Ishikawa (cell line): ENCODE measurements at regions not wholly inside any gene's neighbourhood (a gene's known extent, or its start where the extent isn't known, plus 50 kb on each side); places are given as distances from the start of the nearest gene placed in this dataset.

Experiments used
- EGR1 ChIP-seq: IDR thresholded peaks from 2 replicates; pipeline ENCODE4 v1.6.1; 2012
- NFIC ChIP-seq: IDR thresholded peaks from 2 replicates; pipeline ENCODE4 v1.6.1; 2012
- RAD21 ChIP-seq: IDR thresholded peaks from 2 replicates; pipeline ENCODE4 v1.6.1; 2012; ENCODE audit warnings: low read depth
- TAF1 ChIP-seq: IDR thresholded peaks from 2 replicates; pipeline ENCODE4 v1.6.1; 2012; ENCODE audit warnings: low read depth, mild to moderate bottlenecking

DNA sequence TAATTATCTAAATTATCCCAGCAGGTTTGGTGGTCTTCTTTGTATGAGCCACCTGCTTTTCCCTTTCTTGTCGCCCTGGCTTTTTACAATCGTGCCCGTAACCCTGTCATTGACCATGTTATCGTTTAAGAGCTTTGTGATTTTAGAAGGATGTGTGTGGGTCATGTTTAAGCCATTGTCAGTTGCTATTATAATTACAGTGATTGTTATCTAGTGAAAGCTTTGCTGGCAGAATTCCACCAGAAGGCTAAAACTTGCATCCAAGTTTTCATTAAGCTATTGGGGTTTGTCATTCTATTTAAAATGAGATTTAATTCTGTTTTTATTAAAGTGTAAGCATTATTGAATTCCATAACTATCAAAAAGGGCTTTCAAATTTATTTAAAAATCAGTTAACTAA, 354.2 kb upstream of the TMEM229A start:
- TF ChIP-seq NFIC = no peak
- TF ChIP-seq RAD21 = no peak
- no peak for TF ChIP-seq TAF1
- no peak for TF ChIP-seq EGR1
